Mesendoderm (in vitro differentiated cells): ENCODE measurements at regions not wholly inside any gene's neighbourhood (a gene's known extent, or its start where the extent isn't known, plus 50 kb on each side); places are given as distances from the start of the nearest gene placed in this dataset.

Experiments used
- DNase-seq: peaks from one replicate; pipeline ENCODE4 v3.0.0; 2013
- H2AK5ac ChIP-seq: 2 replicates; pipeline ENCODE4 v1.6.1; 2013; ENCODE audit warnings: low read length, inconsistent platforms
- H2BK120ac ChIP-seq: 2 replicates; pipeline ENCODE4 v1.6.1; 2013; ENCODE audit warnings: low read depth, mild to moderate bottlenecking, low read length, moderate library complexity, mixed read lengths
- H2BK15ac ChIP-seq: replicated peaks from 2 replicates; pipeline ENCODE4 v1.6.1; 2013; ENCODE audit warnings: low read depth, mild to moderate bottlenecking, moderate library complexity
- H2BK5ac ChIP-seq: 2 replicates; pipeline ENCODE4 v1.6.1; 2013; ENCODE audit warnings: low read length, inconsistent platforms
- H3K18ac ChIP-seq: 2 replicates; pipeline ENCODE4 v1.6.1; 2013; ENCODE audit warnings: mild to moderate bottlenecking, low read length, mixed read lengths
- H3K23ac ChIP-seq: one replicate; pipeline ENCODE4 v1.6.1; 2013; ENCODE audit warnings: low read length
- H3K27ac ChIP-seq: 2 replicates; pipeline ENCODE4 v1.5.1; 2013; ENCODE audit warnings: low read depth, mild to moderate bottlenecking, inconsistent platforms, low read length, moderate library complexity
- H3K27me3 ChIP-seq: 2 replicates; pipeline ENCODE4 v1.6.1; 2013; ENCODE audit warnings: low read length, control low read depth, mild to moderate bottlenecking, inconsistent platforms; ENCODE audit not compliant: insufficient read depth, poor library complexity
- H3K36me3 ChIP-seq: 2 replicates; pipeline ENCODE4 v1.6.1; 2013; ENCODE audit warnings: low read length, inconsistent platforms; ENCODE audit not compliant: control insufficient read depth, insufficient read depth
- H3K4ac ChIP-seq: one replicate; pipeline ENCODE4 v1.6.1; 2013; ENCODE audit warnings: low read depth, mild to moderate bottlenecking, low read length, moderate library complexity
- H3K4me1 ChIP-seq: 2 replicates; pipeline ENCODE4 v1.6.1; 2013; ENCODE audit warnings: low read depth, low read length, inconsistent platforms; ENCODE audit not compliant: control insufficient read depth
- H3K4me2 ChIP-seq: 2 replicates; pipeline ENCODE4 v1.6.1; 2013; ENCODE audit warnings: low read length
- H3K4me3 ChIP-seq: 2 replicates; pipeline ENCODE4 v1.5.1; 2013; ENCODE audit warnings: mild to moderate bottlenecking, low read length
- H3K56ac ChIP-seq: one replicate; pipeline ENCODE4 v1.6.1; 2013; ENCODE audit warnings: low read length
- H3K79me1 ChIP-seq: 2 replicates; pipeline ENCODE4 v1.6.1; 2013; ENCODE audit warnings: low read length, inconsistent platforms
- H3K79me2 ChIP-seq: 2 replicates; pipeline ENCODE4 v1.6.1; 2013; ENCODE audit warnings: mild to moderate bottlenecking, low read length; ENCODE audit not compliant: control insufficient read depth, insufficient read depth
- H3K9ac ChIP-seq: 2 replicates; pipeline ENCODE4 v1.6.1; 2013; ENCODE audit warnings: low read length, inconsistent platforms
- H4K5ac ChIP-seq: one replicate; pipeline ENCODE4 v1.6.1; 2013; ENCODE audit warnings: low read length
- H4K8ac ChIP-seq: one replicate; pipeline ENCODE4 v1.6.1; 2013; ENCODE audit warnings: low read depth, mild to moderate bottlenecking, control low read depth, low read length, moderate library complexity
- WGBS: extraction: QIAGEN DNeasy Blood & Tissue Kit; methylation state at CpG from one replicate; pipeline ENCODE4 v1.1.7; 2013; ENCODE audit warnings: low lambda C conversion rate, missing lambda C conversion rate; ENCODE audit not compliant: insufficient coverage; ENCODE audit errors: extremely low coverage; 5-methylcytosine and 5-hydroxymethylcytosine counted together

- H4K8ac ChIP-seq, result no peak overlapping the region
- no peaks in the 10 kb centered on the region for H3K36me3 ChIP-seq
- DNase-seq, result no peak
- no peak overlapping the region for H2BK5ac ChIP-seq
- H2BK120ac ChIP-seq, result no peak overlapping the region
- H3K4me2 ChIP-seq, result no peak overlapping the region
- H3K79me2 ChIP-seq, result no peaks in the 10 kb centered on the region
- no peak overlapping the region for H3K18ac ChIP-seq
- no peak overlapping the region for H2AK5ac ChIP-seq
- no CpG with 5 or more reads among the region's 12 CpGs for WGBS
- H4K5ac ChIP-seq, result no peak overlapping the region
- no peaks in the 10 kb centered on the region for H3K4me1 ChIP-seq
- H3K4me3 ChIP-seq, result no peak overlapping the region
- H3K9ac ChIP-seq, result no peak overlapping the region
- H3K56ac ChIP-seq, result no peak overlapping the region
- no peak overlapping the region for H3K23ac ChIP-seq
- H2BK15ac ChIP-seq, result no peak overlapping the region
- H3K27ac ChIP-seq, result no peak overlapping the region
- H3K79me1 ChIP-seq, result no peaks in the 10 kb centered on the region
- no peaks in the 10 kb centered on the region for H3K27me3 ChIP-seq
- no peak overlapping the region for H3K4ac ChIP-seq
These were observed 152.5 kb downstream of the RBFOX3 start for GRCh38 chr17:79458356-79458755.

- Histone ChIP-seq H2BK5ac (no peak overlapping the region), H4K5ac (no peak overlapping the region), H3K4ac (no peak overlapping the region), H2BK15ac (no peak overlapping the region), H3K9ac (no peak overlapping the region), H4K8ac (no peak overlapping the region), H3K79me1 (no peaks in the 10 kb centered on the region), H3K56ac (no peak overlapping the region), H3K23ac (no peak overlapping the region), H3K18ac (no peak overlapping the region), H3K4me1 (no peaks in the 10 kb centered on the region), H3K4me2 (no peak overlapping the region), H3K27me3 (no peaks in the 10 kb centered on the region), H3K36me3 (no peaks in the 10 kb centered on the region), H3K27ac (no peak overlapping the region), H2AK5ac (no peak overlapping the region), H3K4me3 (no peak overlapping the region), H2BK120ac (no peak overlapping the region), H3K79me2 (no peaks in the 10 kb centered on the region)
- DNase-seq, result no peak
- no CpG with 5 or more reads among the region's 12 CpGs for WGBS
These were observed 153.0 kb downstream of the RBFOX3 start for GRCh38 chr17:79457889-79458288.

- Histone ChIP-seq H3K4ac (no peak overlapping the region), H4K8ac (no peak overlapping the region), H3K4me1 (no peaks in the 10 kb centered on the region), H3K4me2 (no peak overlapping the region), H3K27ac (no peak overlapping the region), H3K79me2 (no peaks in the 10 kb centered on the region), H3K4me3 (no peak overlapping the region), H2BK5ac (no peak overlapping the region), H3K36me3 (no peaks in the 10 kb centered on the region), H4K5ac (no peak overlapping the region), H3K79me1 (no peaks in the 10 kb centered on the region), H2BK120ac (no peak overlapping the region), H2AK5ac (no peak overlapping the region), H3K23ac (no peak overlapping the region), H3K18ac (no peak overlapping the region), H3K56ac (no peak overlapping the region), H3K27me3 (no peaks in the 10 kb centered on the region), H2BK15ac (no peak overlapping the region), H3K9ac (no peak overlapping the region)
- no CpG with 5 or more reads among the region's 17 CpGs for whole genome bisulfite sequencing
- DNase-seq, result no peak
These were observed 153.5 kb downstream of the RBFOX3 start for GRCh38 chr17:79457376-79457775.

- no peak overlapping the region for H2BK15ac ChIP-seq
- H2BK5ac ChIP-seq, result no peak overlapping the region
- no peaks in the 10 kb centered on the region for H3K79me1 ChIP-seq
- no peak overlapping the region for H3K4me3 ChIP-seq
- no peak overlapping the region for H3K23ac ChIP-seq
- no peak overlapping the region for H3K56ac ChIP-seq
- no peaks in the 10 kb centered on the region for H3K4me1 ChIP-seq
- no peak overlapping the region for H2AK5ac ChIP-seq
- no peak overlapping the region for H4K5ac ChIP-seq
- H3K27me3 ChIP-seq, result no peaks in the 10 kb centered on the region
- no peak overlapping the region for H3K18ac ChIP-seq
- H3K27ac ChIP-seq, result no peak overlapping the region
- no peak overlapping the region for H4K8ac ChIP-seq
- no peak overlapping the region for H3K4me2 ChIP-seq
- no peak overlapping the region for H3K4ac ChIP-seq
- DNase-seq, result no peak
- no peak overlapping the region for H2BK120ac ChIP-seq
- H3K9ac ChIP-seq, result no peak overlapping the region
- no peaks in the 10 kb centered on the region for H3K36me3 ChIP-seq
- WGBS, result 100% methylated on average over 3 of the region's 11 CpGs
- no peaks in the 10 kb centered on the region for H3K79me2 ChIP-seq
These were observed 155.2 kb downstream of the RBFOX3 start for GRCh38 chr17:79455636-79456035.

- H3K27ac ChIP-seq, result no peak overlapping the region
- H3K36me3 ChIP-seq, result no peaks in the 10 kb centered on the region
- no peak overlapping the region for H3K4me2 ChIP-seq
- no peak overlapping the region for H2AK5ac ChIP-seq
- H4K8ac ChIP-seq, result no peak overlapping the region
- no peak overlapping the region for H4K5ac ChIP-seq
- DNase-seq, result no peak
- no peak overlapping the region for H3K23ac ChIP-seq
- H3K4me1 ChIP-seq, result no peaks in the 10 kb centered on the region
- H3K56ac ChIP-seq, result no peak overlapping the region
- no peak overlapping the region for H2BK15ac ChIP-seq
- no peak overlapping the region for H2BK5ac ChIP-seq
- no peaks in the 10 kb centered on the region for H3K79me1 ChIP-seq
- no peak overlapping the region for H3K4ac ChIP-seq
- no peak overlapping the region for H3K18ac ChIP-seq
- H2BK120ac ChIP-seq, result no peak overlapping the region
- WGBS, result no CpG with 5 or more reads among the region's 6 CpGs
- H3K9ac ChIP-seq, result no peak overlapping the region
- no peaks in the 10 kb centered on the region for H3K79me2 ChIP-seq
- H3K4me3 ChIP-seq, result no peak overlapping the region
- H3K27me3 ChIP-seq, result no peaks in the 10 kb centered on the region
These were observed 156.0 kb downstream of the RBFOX3 start for GRCh38 chr17:79454826-79455225.

- H3K79me2 ChIP-seq, result no peaks in the 10 kb centered on the region
- no peaks in the 10 kb centered on the region for H3K27me3 ChIP-seq
- H3K4me1 ChIP-seq, result no peaks in the 10 kb centered on the region
- H4K8ac ChIP-seq, result no peak overlapping the region
- H4K5ac ChIP-seq, result no peak overlapping the region
- no peak overlapping the region for H3K4me3 ChIP-seq
- no peaks in the 10 kb centered on the region for H3K36me3 ChIP-seq
- no peak overlapping the region for H3K23ac ChIP-seq
- no peak overlapping the region for H3K27ac ChIP-seq
- no peak overlapping the region for H3K4ac ChIP-seq
- H2BK120ac ChIP-seq, result no peak overlapping the region
- no peak overlapping the region for H3K18ac ChIP-seq
- DNase-seq, result no peak
- H2AK5ac ChIP-seq, result no peak overlapping the region
- no CpG with 5 or more reads among the region's 6 CpGs for WGBS
- no peak overlapping the region for H2BK5ac ChIP-seq
- H3K4me2 ChIP-seq, result no peak overlapping the region
- H2BK15ac ChIP-seq, result no peak overlapping the region
- no peak overlapping the region for H3K9ac ChIP-seq
- no peaks in the 10 kb centered on the region for H3K79me1 ChIP-seq
- no peak overlapping the region for H3K56ac ChIP-seq
These were observed 157.4 kb downstream of the RBFOX3 start for GRCh38 chr17:79453481-79453880.
